H1 (cell line): ENCODE measurements at regions not wholly inside any gene's neighbourhood (a gene's known extent, or its start where the extent isn't known, plus 50 kb on each side); places are given as distances from the start of the nearest gene placed in this dataset.
A peak's percentile ranks its signal among the peaks of the same experiment; 100 is the strongest.

Experiments used
- CTCF ChIA-PET: fragments of 300-600 bp; sonication (Branson Sonifier 250); formaldehyde crosslinking; loops from one replicate; lab custom pipeline; 2021; ENCODE audit not compliant: partially characterized antibody; lab: Charles Lee
- POLR2A ChIA-PET: fragments of 300-600 bp; sonication (Branson Sonifier 250); formaldehyde crosslinking; loops from one replicate; lab custom pipeline; 2021; ENCODE audit warnings: inconsistent platforms; ENCODE audit not compliant: partially characterized antibody; lab: Charles Lee
- DNase-seq, 2 experiments: peaks; one replicate each; pipeline versions ENCODE4 v3.0.0 to v3.0.0-alpha.2; 2010 to 2022; ENCODE audit warnings: low spot score in 2 of 2, low read depth in 1 of 2, mixed read lengths in 1 of 2
- FAIRE-seq: peaks from 2 replicates; lab custom pipeline; 2011; peaks lifted over from hg19 to GRCh38; lab: Jason Lieb, UNC
- H2AFZ ChIP-seq: 2 replicates; pipeline ENCODE4 v1.8.1; 2012; ENCODE audit warnings: low read length, inconsistent platforms
- H2AK5ac ChIP-seq: 2 replicates; pipeline ENCODE4 v1.6.1; 2013; ENCODE audit warnings: low read depth, low read length
- H2BK120ac ChIP-seq: replicated peaks from 2 replicates; pipeline ENCODE3; 2013; ENCODE audit warnings: low read depth, low read length, inconsistent platforms
- H2BK12ac ChIP-seq: 2 replicates; pipeline ENCODE4 v1.6.1; 2013; ENCODE audit warnings: low read depth, low read length
- H2BK15ac ChIP-seq: 2 replicates; pipeline ENCODE4 v1.6.1; 2013; ENCODE audit warnings: low read length
- H2BK20ac ChIP-seq: 2 replicates; pipeline ENCODE4 v1.6.1; 2013; ENCODE audit warnings: low read length
- H2BK5ac ChIP-seq: 2 replicates; pipeline ENCODE4 v1.6.1; 2013; ENCODE audit warnings: low read depth, low read length
- H3K14ac ChIP-seq: 2 replicates; pipeline ENCODE4 v1.6.1; 2013; ENCODE audit warnings: inconsistent platforms; ENCODE audit not compliant: insufficient read length
- H3K18ac ChIP-seq: 2 replicates; pipeline ENCODE4 v1.6.1; 2013; ENCODE audit warnings: low read length; ENCODE audit errors: extremely low read depth
- H3K23ac ChIP-seq: 2 replicates; pipeline ENCODE4 v1.6.1; 2013; ENCODE audit warnings: inconsistent platforms; ENCODE audit not compliant: insufficient read length
- H3K23me2 ChIP-seq: 2 replicates; pipeline ENCODE4 v1.6.1; 2013; ENCODE audit warnings: low read depth, low read length
- H3K27ac ChIP-seq: 2 replicates; pipeline ENCODE4 v1.6.1; 2011; ENCODE audit warnings: low read depth, low read length, inconsistent platforms
- H3K27me3 ChIP-seq, 4 experiments: replicated peaks in 1 of 4; 1 replicate in 1 of 4; 2 replicates in 3 of 4; pipeline versions ENCODE4 v1.6.1 to v1.8.1; 2011 to 2013; ENCODE audit warnings: low read length in 3 of 4, mild to moderate bottlenecking in 3 of 4, inconsistent platforms in 2 of 4, mixed read lengths in 2 of 4, moderate library complexity in 1 of 4; ENCODE audit not compliant: control insufficient read depth in 3 of 4, insufficient read depth in 3 of 4; ENCODE audit errors: extremely low read depth in 1 of 4
- H3K36me3 ChIP-seq, 4 experiments: 2 replicates each; pipeline versions ENCODE4 v1.6.1 to v1.8.1; 2011 to 2013; ENCODE audit warnings: mild to moderate bottlenecking in 4 of 4, low read length in 3 of 4, moderate library complexity in 2 of 4, control low read depth in 1 of 4, inconsistent platforms in 1 of 4; ENCODE audit not compliant: insufficient read depth in 4 of 4, control insufficient read depth in 2 of 4
- H3K4ac ChIP-seq: replicated peaks from 2 replicates; pipeline ENCODE3; 2013; ENCODE audit warnings: low read length, low read depth, mixed read lengths, inconsistent platforms; ENCODE audit not compliant: insufficient read length
- H3K4me1 ChIP-seq, 4 experiments: replicated peaks in 1 of 4; 1 replicate in 1 of 4; 2 replicates in 3 of 4; pipeline versions ENCODE4 v1.6.1 to v1.8.1; 2011 to 2013; ENCODE audit warnings: low read length in 3 of 4, inconsistent platforms in 2 of 4, mixed read lengths in 1 of 4; ENCODE audit not compliant: insufficient read depth in 4 of 4, control insufficient read depth in 3 of 4
- H3K4me2 ChIP-seq, 2 experiments: 2 replicates each; pipeline versions ENCODE4 v1.6.1 to v1.8.1; 2011 to 2013; ENCODE audit warnings: low read depth in 2 of 2, low read length in 2 of 2, control low read depth in 1 of 2, inconsistent platforms in 1 of 2, mild to moderate bottlenecking in 1 of 2; ENCODE audit not compliant: insufficient read depth in 1 of 2
- H3K4me3 ChIP-seq, 4 experiments: fragments of 200-600, 300-600 bp in 1 of 4; sonication (generic), shearing (Covaris generic), sonication (Bioruptor Twin) in 1 of 4; 2 replicates each; pipeline versions ENCODE4 v1.5.1 to v1.8.1; 2011 to 2016; ENCODE audit warnings: low read length in 4 of 4, low read depth in 3 of 4, control low read depth in 2 of 4, inconsistent platforms in 2 of 4, mild to moderate bottlenecking in 2 of 4, mixed read lengths in 1 of 4, moderate library complexity in 1 of 4; ENCODE audit not compliant: insufficient read depth in 2 of 4; ENCODE audit errors: extremely low read depth in 1 of 4
- H3K56ac ChIP-seq: replicated peaks from 2 replicates; pipeline ENCODE3; 2013; ENCODE audit warnings: low read depth, mild to moderate bottlenecking, mixed read lengths, low read length, inconsistent platforms; ENCODE audit not compliant: insufficient read length
- H3K79me1 ChIP-seq: 2 replicates; pipeline ENCODE4 v1.6.1; 2013; ENCODE audit warnings: low read depth, low read length, control low read depth
- H3K79me2 ChIP-seq, 2 experiments: 2 replicates each; pipeline versions ENCODE4 v1.6.1 to v1.8.1; 2012 to 2013; ENCODE audit warnings: low read length in 2 of 2, mild to moderate bottlenecking in 2 of 2, inconsistent platforms in 1 of 2; ENCODE audit not compliant: insufficient read depth in 2 of 2, control insufficient read depth in 1 of 2
- H3K9ac ChIP-seq, 4 experiments: replicated peaks in 1 of 4; 1 replicate in 1 of 4; 2 replicates in 3 of 4; pipeline versions ENCODE4 v1.6.1 to v1.8.1; 2011 to 2013; ENCODE audit warnings: low read depth in 3 of 4, low read length in 3 of 4, control low read depth in 2 of 4, mild to moderate bottlenecking in 2 of 4, moderate library complexity in 2 of 4, inconsistent platforms in 1 of 4; ENCODE audit errors: extremely low read depth in 1 of 4
- H3K9me3 ChIP-seq, 2 experiments: 2 replicates each; pipeline versions ENCODE4 v1.6.1 to v1.8.1; 2012 to 2013; ENCODE audit warnings: mild to moderate bottlenecking in 2 of 2, moderate library complexity in 2 of 2, control low read depth in 1 of 2, inconsistent platforms in 1 of 2, low read depth in 1 of 2, low read length in 1 of 2, mixed read lengths in 1 of 2; ENCODE audit not compliant: insufficient read depth in 2 of 2
- H4K20me1 ChIP-seq, 2 experiments: replicated peaks in 1 of 2; 2 replicates each; pipeline versions ENCODE3 to v1.8.1; 2011 to 2013; ENCODE audit warnings: inconsistent platforms in 2 of 2, low read length in 2 of 2, mild to moderate bottlenecking in 1 of 2; ENCODE audit not compliant: insufficient read depth in 2 of 2, control insufficient read depth in 1 of 2
- H4K5ac ChIP-seq: 2 replicates; pipeline ENCODE4 v1.6.1; 2013; ENCODE audit warnings: low read length, low read depth, mixed read lengths, inconsistent platforms; ENCODE audit not compliant: insufficient read length
- H4K8ac ChIP-seq: 2 replicates; pipeline ENCODE4 v1.8.0; 2013; ENCODE audit warnings: mild to moderate bottlenecking, moderate library complexity, low read length, inconsistent platforms; ENCODE audit not compliant: insufficient read depth; ENCODE audit errors: extremely low read depth
- H4K91ac ChIP-seq: replicated peaks from 2 replicates; pipeline ENCODE3; 2013; ENCODE audit warnings: low read length, mixed read lengths, inconsistent platforms; ENCODE audit not compliant: insufficient read length
- ASH2L ChIP-seq: fragments of 200-600, 300-600 bp; sonication (generic); IDR thresholded peaks from one replicate; pipeline ENCODE4 v1.7.1; 2017; ENCODE audit warnings: low read length
- BACH1 ChIP-seq: IDR thresholded peaks from 2 replicates; pipeline ENCODE4 v1.6.1; 2012; ENCODE audit warnings: low read length, improper control_type of control experiment
- BRCA1 ChIP-seq: IDR thresholded peaks from 2 replicates; pipeline ENCODE4 v1.6.1; 2012; ENCODE audit warnings: low read depth, low read length, improper control_type of control experiment
- CHD2 ChIP-seq: IDR thresholded peaks from 2 replicates; pipeline ENCODE4 v1.6.1; 2012; ENCODE audit warnings: low read length, improper control_type of control experiment
- CTBP2 ChIP-seq: IDR thresholded peaks from 2 replicates; pipeline ENCODE4 v1.7.0; 2011; ENCODE audit warnings: borderline replicate concordance, mild to moderate bottlenecking, moderate library complexity, mixed read lengths, low read length; ENCODE audit not compliant: insufficient read depth, insufficient read length
- KDM5A ChIP-seq: fragments of 200-600 bp; IDR thresholded peaks from 2 replicates; pipeline ENCODE4 v1.7.1; 2012; ENCODE audit warnings: mild to moderate bottlenecking, low read length, inconsistent platforms, mixed read lengths
- NANOG ChIP-seq: IDR thresholded peaks from 2 replicates; pipeline ENCODE4 v1.6.1; 2011; ENCODE audit warnings: low read length, low read depth, mild to moderate bottlenecking, inconsistent platforms; ENCODE audit not compliant: insufficient read depth, poor library complexity, severe bottlenecking
- POU5F1 ChIP-seq: IDR thresholded peaks from 2 replicates; pipeline ENCODE4 v1.6.1; 2011; ENCODE audit warnings: low read depth, mild to moderate bottlenecking, low read length, moderate library complexity
- RFX5 ChIP-seq: IDR thresholded peaks from 2 replicates; pipeline ENCODE4 v1.6.1; 2011; ENCODE audit warnings: low read depth, low read length, improper control_type of control experiment, borderline replicate concordance
- RXRA ChIP-seq: IDR thresholded peaks from 2 replicates; pipeline ENCODE4 v1.6.1; 2011; ENCODE audit warnings: low read depth, mild to moderate bottlenecking, low read length, moderate library complexity; ENCODE audit not compliant: insufficient read depth
- SIRT6 ChIP-seq: IDR thresholded peaks from one replicate; pipeline ENCODE4 v1.7.1; 2012; ENCODE audit warnings: low read length, inconsistent platforms
- SIX5 ChIP-seq: IDR thresholded peaks from 2 replicates; pipeline ENCODE4 v1.6.1; 2011; ENCODE audit warnings: mild to moderate bottlenecking, low read depth, low read length
- SRF ChIP-seq: IDR thresholded peaks from 2 replicates; pipeline ENCODE4 v1.6.1; 2011; ENCODE audit warnings: mild to moderate bottlenecking, low read depth, low read length, moderate library complexity
- TCF12 ChIP-seq: IDR thresholded peaks from 2 replicates; pipeline ENCODE4 v1.6.1; 2011; ENCODE audit warnings: low read depth, mild to moderate bottlenecking, low read length
- ZNF274 ChIP-seq: IDR thresholded peaks from 2 replicates; pipeline ENCODE4 v1.7.0; 2012; ENCODE audit warnings: low read length, borderline replicate concordance; ENCODE audit errors: extremely low read depth
- WGBS, 2 experiments: shearing (Covaris generic) in 1 of 2; methylation state at CpG; one replicate each; pipeline versions ENCODE4 v1.1.6 to v1.1.7; 2013 to 2015; ENCODE audit warnings: low lambda C conversion rate in 2 of 2, mixed read lengths in 2 of 2, inconsistent platforms in 1 of 2, low coverage in 1 of 2, missing lambda C conversion rate in 1 of 2; ENCODE audit not compliant: insufficient replicate concordance in 2 of 2, insufficient coverage in 1 of 2, insufficient read length in 1 of 2; ENCODE audit errors: extremely low coverage in 1 of 2, missing lambda C conversion rate in 1 of 2; 5-methylcytosine and 5-hydroxymethylcytosine counted together

GRCh38 chr3:107285197-107285596, 92.0 kb upstream of the CCDC54 start:
- 25% methylated on average over 2 of the region's 2 CpGs; no CpG with 5 or more reads in 1 of the 2 experiments for WGBS, 2 experiments
- FAIRE-seq (peak; percentile 93), DNase-seq (peak in 1 of 2 experiments; percentile 54)
- Histone ChIP-seq H2BK12ac (no peak overlapping the region; the same call in 1 of the 2 replicates), H3K27ac (no peak overlapping the region), H4K91ac (no peak overlapping the region), H4K20me1 (no peaks in the 10 kb centered on the region), H3K27me3 (no peaks in the 10 kb centered on the region), H3K56ac (no peak overlapping the region), H3K23me2 (no peaks in the 10 kb centered on the region), H3K4me3 (no peak overlapping the region), H2BK15ac (no peak overlapping the region), H3K79me1 (no peaks in the 10 kb centered on the region), H3K9me3 (no peaks in the 10 kb centered on the region), H2AK5ac (no peak overlapping the region), H3K4ac (no peak overlapping the region), H3K23ac (no peak overlapping the region), H3K4me1 (peaks cover 0 to 17% (median 8%) of the 10 kb centered on the region in 4 experiments; a peak in 6 of 7 replicates), H3K36me3 (no peaks in the 10 kb centered on the region), H3K4me2 (peak overlapping the region in 1 of 2 experiments; percentile 5; a peak in 1 of 4 replicates), H4K5ac (no peak overlapping the region), H2AFZ (no peak overlapping the region), H3K9ac (no peak overlapping the region), H2BK5ac (no peak overlapping the region), H2BK20ac (no peak overlapping the region), H3K14ac (no peak overlapping the region), H3K79me2 (no peaks in the 10 kb centered on the region), H3K18ac (no peak overlapping the region), H4K8ac (no peak overlapping the region), H2BK120ac (no peak overlapping the region)
- CTCF ChIA-PET = interaction anchor here (0.5 to 3.7 kb wide), 10 partner anchors 12 to 426 kb away, joined by 3 to 51 read pairs (median 6); no protein-coding TSS in a partner anchor
- POLR2A ChIA-PET = interaction anchor here (0.6 to 1.2 kb wide), 2 partner anchors 102 to 108 kb away, joined by 3 read pairs; no protein-coding TSS in a partner anchor
- no peak for TF ChIP-seq CTBP2
- no peak for TF ChIP-seq BRCA1
- peak; percentile 73 for TF ChIP-seq NANOG
- TF ChIP-seq TCF12 = 0 out of 2 replicates have a peak, but pooled peaks have one; percentile 63
- no peak for TF ChIP-seq BACH1
- TF ChIP-seq POU5F1 = peak; percentile 80; the same call in 1 of the 2 replicates
- no peak for TF ChIP-seq SIRT6
- TF ChIP-seq ZNF274 = no peak
- TF ChIP-seq RXRA = no peak
- no peak for TF ChIP-seq SIX5
- no peak for TF ChIP-seq RFX5
- no peak for TF ChIP-seq KDM5A
- no peak for TF ChIP-seq ASH2L
- TF ChIP-seq SRF = no peak
- no peak for TF ChIP-seq CHD2
